ENCODE measurements at regions not wholly inside any gene's neighbourhood (a gene's known extent, or its start where the extent isn't known, plus 50 kb on each side); places are given as distances from the start of the nearest gene placed in this dataset.

- DNase-seq: no peak
Measured at GRCh38 chr15:93706495-93707292, 524.7 kb upstream of the MCTP2 start.

- no peak for DNase-seq
Measured at GRCh38 chr15:93705753-93706455, 525.5 kb upstream of the MCTP2 start.

GRCh38 chr15:93703092-93703739 is 528.1 kb upstream of the MCTP2 start:
- no peak for DNase-seq

GRCh38 chr15:93700051-93700450 is 531.3 kb upstream of the MCTP2 start:
- no peak for DNase-seq

GRCh38 chr15:93694033-93694432 is 537.3 kb upstream of the MCTP2 start:
- DNase-seq: no peak

- DNase-seq: no peak
Measured at GRCh38 chr15:93683651-93684050, 547.7 kb upstream of the MCTP2 start.

GRCh38 chr15:93671387-93671943 is 559.9 kb upstream of the MCTP2 start:
- DNase-seq: no peak

GRCh38 chr15:93670931-93671330 is 560.4 kb upstream of the MCTP2 start:
- no peak for DNase-seq

GRCh38 chr15:93664213-93664956 is 567.0 kb upstream of the MCTP2 start:
- DNase-seq: no peak

- DNase-seq: no peak
Measured at GRCh38 chr15:93662162-93662885, 569.0 kb upstream of the MCTP2 start.

- DNase-seq: no peak
Measured at GRCh38 chr15:93658026-93658816, 569.2 kb upstream of the RGMA start.

- DNase-seq: no peak
Measured at GRCh38 chr15:93656041-93656440, 567.0 kb upstream of the RGMA start.

- no peak for DNase-seq
Measured at GRCh38 chr15:93649691-93650235, 560.8 kb upstream of the RGMA start.

- DNase-seq: no peak
Measured at GRCh38 chr15:93646193-93646592, 557.2 kb upstream of the RGMA start.

- no peak for DNase-seq
Measured at GRCh38 chr15:93645594-93645993, 556.6 kb upstream of the RGMA start.

- no peak for DNase-seq
Measured at GRCh38 chr15:93644595-93644994, 555.6 kb upstream of the RGMA start.

GRCh38 chr15:93640411-93640962 is 551.5 kb upstream of the RGMA start:
- no peak for DNase-seq

GRCh38 chr15:93631958-93632618 is 543.1 kb upstream of the RGMA start:
- DNase-seq: no peak

GRCh38 chr15:93619597-93619996 is 530.6 kb upstream of the RGMA start:
- no peak for DNase-seq

GRCh38 chr15:93617443-93617842 is 528.4 kb upstream of the RGMA start:
- no peak for DNase-seq

All from CD4-positive, alpha-beta T cell treated with Interleukin-17A for 4 hours (primary cell).